HFF-Myc (cell line): ENCODE measurements at regions not wholly inside any gene's neighbourhood (a gene's known extent, or its start where the extent isn't known, plus 50 kb on each side); places are given as distances from the start of the nearest gene placed in this dataset.

ENCODE experiments used
- DNase-seq: peaks from one replicate; pipeline ENCODE4 v3.0.0-alpha.2; 2011; ENCODE audit warnings: low read depth; ENCODE audit errors: extremely low read depth
- H3K4me3 ChIP-seq: replicated peaks from 2 replicates; pipeline ENCODE4 v1.5.1; 2011; ENCODE audit warnings: low read depth, mild to moderate bottlenecking, control low read depth, low read length
- TF ChIP-seq, protein P1 (sequence below): IDR thresholded peaks from 2 replicates; pipeline ENCODE4 v1.5.1; 2012; ENCODE audit warnings: mild to moderate bottlenecking, low read depth, low read length, control low read depth; ENCODE audit errors: missing control alignments

DNA sequence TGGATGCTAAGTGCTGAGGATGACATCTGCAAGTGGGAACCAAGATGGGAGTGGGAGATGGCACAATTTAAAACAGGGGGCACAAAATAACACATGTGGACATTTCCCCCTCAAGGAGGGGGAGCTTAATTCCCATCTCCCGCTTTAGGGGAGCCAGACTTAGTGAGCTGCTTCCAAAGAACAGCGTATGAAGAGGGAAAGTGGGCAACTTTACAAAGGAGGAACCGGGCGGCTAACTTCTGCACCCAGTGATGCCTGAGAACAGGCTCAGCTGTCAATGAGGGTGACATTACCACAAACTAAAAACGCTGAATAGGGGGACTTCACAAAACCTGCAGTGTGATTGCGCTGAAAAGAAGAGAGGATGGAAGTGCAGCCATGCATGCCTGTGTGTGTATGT is 95.5 kb upstream of the NXT1 start:
- TF ChIP-seq, protein P1, sequence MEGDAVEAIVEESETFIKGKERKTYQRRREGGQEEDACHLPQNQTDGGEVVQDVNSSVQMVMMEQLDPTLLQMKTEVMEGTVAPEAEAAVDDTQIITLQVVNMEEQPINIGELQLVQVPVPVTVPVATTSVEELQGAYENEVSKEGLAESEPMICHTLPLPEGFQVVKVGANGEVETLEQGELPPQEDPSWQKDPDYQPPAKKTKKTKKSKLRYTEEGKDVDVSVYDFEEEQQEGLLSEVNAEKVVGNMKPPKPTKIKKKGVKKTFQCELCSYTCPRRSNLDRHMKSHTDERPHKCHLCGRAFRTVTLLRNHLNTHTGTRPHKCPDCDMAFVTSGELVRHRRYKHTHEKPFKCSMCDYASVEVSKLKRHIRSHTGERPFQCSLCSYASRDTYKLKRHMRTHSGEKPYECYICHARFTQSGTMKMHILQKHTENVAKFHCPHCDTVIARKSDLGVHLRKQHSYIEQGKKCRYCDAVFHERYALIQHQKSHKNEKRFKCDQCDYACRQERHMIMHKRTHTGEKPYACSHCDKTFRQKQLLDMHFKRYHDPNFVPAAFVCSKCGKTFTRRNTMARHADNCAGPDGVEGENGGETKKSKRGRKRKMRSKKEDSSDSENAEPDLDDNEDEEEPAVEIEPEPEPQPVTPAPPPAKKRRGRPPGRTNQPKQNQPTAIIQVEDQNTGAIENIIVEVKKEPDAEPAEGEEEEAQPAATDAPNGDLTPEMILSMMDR, result no peak
- no peak overlapping the region for H3K4me3 ChIP-seq
- DNase-seq, result no peak

- no peak overlapping the region for H3K4me3 ChIP-seq
- TF ChIP-seq, protein P1, result no peak
- no peak for DNase-seq
These were observed 96.1 kb upstream of the NXT1 start for GRCh38 chr20:23254505-23254904.

DNA sequence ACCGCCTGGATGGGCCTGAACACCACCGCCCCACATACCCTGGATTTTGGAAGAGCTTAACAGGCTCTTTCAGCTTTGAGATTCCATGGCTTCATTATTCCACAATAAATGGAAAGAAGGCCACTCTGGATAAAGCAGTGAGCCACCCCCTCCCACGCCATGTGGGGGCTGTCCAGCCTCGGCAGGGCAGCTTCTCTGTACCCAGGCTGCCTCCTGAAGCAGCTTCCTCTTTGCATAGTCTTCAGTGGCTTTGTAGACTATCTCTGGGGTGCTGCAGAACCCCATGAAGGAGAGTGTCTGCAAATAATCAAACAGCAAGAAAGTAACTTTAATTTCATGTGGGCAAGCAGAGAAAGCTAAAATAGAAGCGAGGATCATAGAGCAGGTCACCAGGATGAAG is 96.6 kb upstream of the NXT1 start:
- no peak for DNase-seq
- TF ChIP-seq, protein P1, result no peak
- H3K4me3 ChIP-seq, result no peak overlapping the region

DNA sequence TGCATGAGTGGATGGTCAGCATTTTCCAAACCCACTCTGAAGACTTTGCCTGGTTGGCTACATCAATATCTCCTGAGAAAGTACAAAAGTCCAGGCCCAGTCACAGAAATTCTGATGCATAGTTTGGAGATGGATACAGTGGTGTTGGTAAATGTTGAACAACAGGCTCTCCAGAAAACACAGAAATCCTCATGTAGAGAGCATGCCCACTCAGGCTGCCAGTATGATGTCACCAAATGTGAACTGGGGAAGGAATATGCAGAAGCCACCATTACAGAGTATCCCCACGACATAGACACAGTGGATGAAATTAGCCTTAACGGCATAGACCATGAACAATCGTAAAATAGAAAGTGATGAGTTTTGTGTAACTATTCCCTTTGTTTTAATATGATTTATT is 97.1 kb upstream of the NXT1 start:
- TF ChIP-seq, protein P1, result no peak
- DNase-seq, result no peak
- H3K4me3 ChIP-seq, result no peak overlapping the region

DNA sequence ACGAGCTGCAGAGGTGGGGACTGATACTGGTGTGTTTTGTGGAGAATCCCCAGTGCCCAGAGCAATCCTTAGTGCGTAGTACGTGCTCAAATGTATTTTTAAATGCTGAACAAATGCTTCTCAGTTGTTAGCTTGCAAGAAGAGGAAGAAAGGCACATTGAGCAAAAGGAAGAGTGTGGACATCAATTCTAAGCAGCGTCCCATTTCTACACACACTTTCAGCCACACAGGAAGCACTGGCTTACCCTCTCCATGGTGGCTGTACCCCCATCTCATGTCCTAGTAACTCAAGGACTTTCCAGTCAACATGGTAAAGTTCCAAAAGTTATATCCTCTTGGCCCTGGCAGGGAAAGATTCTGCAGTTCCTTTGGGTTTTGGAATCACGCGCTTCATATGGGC is 98.8 kb upstream of the NXT1 start:
- no peak for DNase-seq
- TF ChIP-seq, protein P1, result no peak
- H3K4me3 ChIP-seq, result no peak overlapping the region

DNA sequence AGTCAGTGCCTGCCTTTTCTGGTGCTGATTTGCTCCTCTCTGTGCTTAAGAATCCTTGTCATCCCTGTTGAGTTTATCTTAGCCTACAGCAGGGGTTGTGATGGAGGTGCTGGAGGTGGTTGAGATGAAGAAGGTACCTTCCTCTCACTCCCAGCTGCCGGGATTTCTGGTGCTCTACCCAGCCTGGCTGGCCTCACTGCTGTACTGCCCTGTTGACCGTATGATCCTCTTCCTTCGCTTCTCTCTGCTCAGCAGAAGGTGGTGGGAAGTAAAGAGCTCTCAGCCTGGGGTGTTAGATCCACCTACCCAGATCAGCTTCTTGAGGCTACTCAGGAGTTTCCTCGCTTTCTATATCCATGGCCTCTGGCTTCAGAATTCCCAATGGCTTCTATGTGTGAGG is 101.0 kb upstream of the NXT1 start:
- DNase-seq, result no peak
- TF ChIP-seq, protein P1, result no peak
- no peak overlapping the region for H3K4me3 ChIP-seq

- TF ChIP-seq, protein P1, result no peak
- DNase-seq, result no peak
- H3K4me3 ChIP-seq, result no peak overlapping the region
These were observed 102.1 kb upstream of the NXT1 start for GRCh38 chr20:23248461-23248882.
